Keratinocyte (primary cell): ENCODE measurements at regions not wholly inside any gene's neighbourhood (a gene's known extent, or its start where the extent isn't known, plus 50 kb on each side); places are given as distances from the start of the nearest gene placed in this dataset.
A peak's percentile ranks its signal among the peaks of the same experiment; 100 is the strongest.

Experiments used
- DNase-seq: peaks from one replicate; pipeline ENCODE4 v3.0.0-alpha.2; 2011; ENCODE audit warnings: low read depth, missing footprints, low spot score
- FAIRE-seq: peaks from 2 replicates; lab custom pipeline; 2011; peaks lifted over from hg19 to GRCh38; lab: Jason Lieb, UNC
- H2AFZ ChIP-seq: 2 replicates; pipeline ENCODE4 v1.6.0; 2012; ENCODE audit warnings: low read length, control low read depth, inconsistent platforms; ENCODE audit not compliant: control insufficient read depth
- H3K27ac ChIP-seq: 2 replicates; pipeline ENCODE4 v1.5.1; 2011; ENCODE audit warnings: low read length; ENCODE audit not compliant: control insufficient read depth, insufficient read depth
- H3K27me3 ChIP-seq: 3 replicates; pipeline ENCODE4 v1.6.0; 2011; ENCODE audit warnings: low read length; ENCODE audit not compliant: control insufficient read depth, insufficient read depth; ENCODE audit errors: extremely low read depth
- H3K36me3 ChIP-seq, 2 experiments: 2 replicates in 1 of 2; 3 replicates in 1 of 2; pipeline ENCODE4 v1.5.1; 2011; ENCODE audit warnings: low read length in 2 of 2, mild to moderate bottlenecking in 1 of 2; ENCODE audit not compliant: control insufficient read depth in 2 of 2, insufficient read depth in 2 of 2; ENCODE audit errors: extremely low read depth in 1 of 2
- H3K4me1 ChIP-seq: 3 replicates; pipeline ENCODE4 v1.5.1; 2011; ENCODE audit warnings: low read length; ENCODE audit not compliant: control insufficient read depth, insufficient read depth; ENCODE audit errors: extremely low read depth
- H3K4me2 ChIP-seq: 3 replicates; pipeline ENCODE4 v1.6.0; 2011; ENCODE audit warnings: low read depth, low read length; ENCODE audit not compliant: control insufficient read depth, insufficient read depth; ENCODE audit errors: extremely low read depth
- H3K4me3 ChIP-seq, 3 experiments: fragments of 200-600 bp in 1 of 3; sonication (generic) in 1 of 3; 2 replicates in 2 of 3; 3 replicates in 1 of 3; pipeline ENCODE4 v1.5.1; 2011 to 2016; ENCODE audit warnings: low read length in 3 of 3, mild to moderate bottlenecking in 3 of 3, control low read depth in 2 of 3, inconsistent platforms in 1 of 3, low read depth in 1 of 3, mixed read lengths in 1 of 3, mixed run types in 1 of 3, moderate library complexity in 1 of 3; ENCODE audit not compliant: control insufficient read depth in 2 of 3, insufficient read depth in 2 of 3; ENCODE audit errors: extremely low read depth in 1 of 3
- H3K79me2 ChIP-seq: 2 replicates; pipeline ENCODE4 v1.6.0; 2012; ENCODE audit warnings: low read length; ENCODE audit not compliant: control insufficient read depth, insufficient read depth
- H3K9ac ChIP-seq: 3 replicates; pipeline ENCODE4 v1.6.0; 2011; ENCODE audit warnings: low read length; ENCODE audit not compliant: control insufficient read depth, insufficient read depth; ENCODE audit errors: extremely low read depth
- H3K9me1 ChIP-seq: 3 replicates; pipeline ENCODE4 v1.6.0; 2011; ENCODE audit warnings: low read length; ENCODE audit not compliant: control insufficient read depth, insufficient read depth; ENCODE audit errors: extremely low read depth
- H3K9me3 ChIP-seq: 2 replicates; pipeline ENCODE4 v1.5.1; 2012; ENCODE audit warnings: low read depth, low read length; ENCODE audit not compliant: control insufficient read depth
- H4K20me1 ChIP-seq: 3 replicates; pipeline ENCODE4 v1.6.0; 2011; ENCODE audit warnings: low read length; ENCODE audit not compliant: control insufficient read depth, insufficient read depth; ENCODE audit errors: extremely low read depth
- CTCF ChIP-seq, 3 experiments: IDR thresholded peaks in 1 of 3; conservative IDR thresholded peaks in 1 of 3; optimal IDR thresholded peaks in 1 of 3; 2 replicates in 2 of 3; 3 replicates in 1 of 3; pipeline versions ENCODE3 to v1.5.1; 2011; ENCODE audit warnings: low read length in 3 of 3, mild to moderate bottlenecking in 3 of 3, moderate library complexity in 2 of 3, control low read depth in 1 of 3, inconsistent platforms in 1 of 3; ENCODE audit not compliant: insufficient read depth in 2 of 3; ENCODE audit errors: extremely low read depth in 1 of 3
- EZH2 ChIP-seq: IDR thresholded peaks from one replicate; pipeline ENCODE4 v1.6.1; 2012; ENCODE audit warnings: inconsistent platforms, mild to moderate bottlenecking, low read length, moderate library complexity
- dilution Hi-C: fragments of 300-500 bp; cut with MboI; formaldehyde crosslinking; loops from one replicate; pipeline ENCODE4 v1.7.0; 2020; ENCODE audit warnings: low sequenced_read_pairs; ENCODE audit not compliant: extremely low pct_ligation_motif_present

- no peak overlapping the region for H2AFZ ChIP-seq
Observed at GRCh38 chr1:209428241-209428921, 155.1 kb upstream of the CAMK1G start.

GRCh38 chr1:209429611-209430010 is 153.9 kb upstream of the CAMK1G start:
- Histone ChIP-seq H4K20me1 (peaks cover 3% of the 10 kb centered on the region), H3K9me3 (no peaks in the 10 kb centered on the region), H3K36me3 (peaks cover 13 to 28% of the 10 kb centered on the region in 2 experiments), H3K4me1 (peaks cover 42% of the 10 kb centered on the region), H3K27ac (peak overlapping the region; percentile 85), H3K79me2 (peaks cover 25% of the 10 kb centered on the region), H3K4me3 (peak overlapping the region; percentile 63 to 88 (median 72)), H3K27me3 (no peaks in the 10 kb centered on the region), H3K9ac (peak overlapping the region; percentile 98), H2AFZ (no peak overlapping the region), H3K4me2 (peak overlapping the region; percentile 99), H3K9me1 (no peaks in the 10 kb centered on the region)
- FAIRE-seq (peak; percentile 71), DNase-seq (no peak)
- TF ChIP-seq EZH2, result no peak
- TF ChIP-seq CTCF (optimal IDR thresholded peaks at IDR 0.05 in 1 of 3, IDR thresholded peaks at IDR 0.05 in 1 of 3, conservative IDR thresholded peaks at IDR 0.05 in 1 of 3; ENCODE audit: extremely low read depth in 1 of 3, insufficient read depth in 2 of 3, low read length in 3 of 3), result no peak
- dilution Hi-C loops, result no loop called here

More at GRCh38 chr1:209428241-209428921, 155.1 kb upstream of the CAMK1G start:
- Histone ChIP-seq H3K4me1 (peaks cover 36% of the 10 kb centered on the region), H3K9me1 (no peaks in the 10 kb centered on the region), H3K27me3 (no peaks in the 10 kb centered on the region), H3K27ac (peak overlapping the region; percentile 85), H3K9me3 (no peaks in the 10 kb centered on the region), H3K9ac (peak overlapping the region; percentile 98), H3K36me3 (peaks cover 13 to 28% of the 10 kb centered on the region in 2 experiments), H3K4me3 (peak overlapping the region; percentile 63 to 88 (median 72)), H4K20me1 (peaks cover 3% of the 10 kb centered on the region), H3K4me2 (peak overlapping the region; percentile 99), H3K79me2 (peaks cover 25% of the 10 kb centered on the region)
- no peak for DNase-seq
- FAIRE-seq, result peak; percentile 84
- dilution Hi-C loops, result no loop called here
- TF ChIP-seq CTCF (optimal IDR thresholded peaks at IDR 0.05 in 1 of 3, IDR thresholded peaks at IDR 0.05 in 1 of 3, conservative IDR thresholded peaks at IDR 0.05 in 1 of 3; ENCODE audit: extremely low read depth in 1 of 3, insufficient read depth in 2 of 3, low read length in 3 of 3) (no peak), EZH2 (no peak)
